Activated gamma-delta T cell treated with anti-CD3 and anti-CD28 coated beads, Interleukin-2, amount 50 U/mL, for 16 hours (primary cell): ENCODE measurements at regions not wholly inside any gene's neighbourhood (a gene's known extent, or its start where the extent isn't known, plus 50 kb on each side); places are given as distances from the start of the nearest gene placed in this dataset.
"Not testable (repeated sequence)": the region's sequence is repeated elsewhere in the genome, so short reads cannot be mapped to it uniquely, and the experiment has no call there.

Experiments used
- DNase-seq: peaks from one replicate; pipeline ENCODE4 v3.0.0-alpha.2; 2020; ENCODE audit warnings: low read depth

- not testable (repeated sequence) for DNase-seq
These were observed 71.5 kb downstream of the WSB1 start for GRCh38 chr17:27365329-27365945.

- no peak for DNase-seq
These were observed 72.5 kb downstream of the WSB1 start for GRCh38 chr17:27366437-27366836.

- no peak for DNase-seq
These were observed 73.4 kb downstream of the WSB1 start for GRCh38 chr17:27367121-27367981.

DNA sequence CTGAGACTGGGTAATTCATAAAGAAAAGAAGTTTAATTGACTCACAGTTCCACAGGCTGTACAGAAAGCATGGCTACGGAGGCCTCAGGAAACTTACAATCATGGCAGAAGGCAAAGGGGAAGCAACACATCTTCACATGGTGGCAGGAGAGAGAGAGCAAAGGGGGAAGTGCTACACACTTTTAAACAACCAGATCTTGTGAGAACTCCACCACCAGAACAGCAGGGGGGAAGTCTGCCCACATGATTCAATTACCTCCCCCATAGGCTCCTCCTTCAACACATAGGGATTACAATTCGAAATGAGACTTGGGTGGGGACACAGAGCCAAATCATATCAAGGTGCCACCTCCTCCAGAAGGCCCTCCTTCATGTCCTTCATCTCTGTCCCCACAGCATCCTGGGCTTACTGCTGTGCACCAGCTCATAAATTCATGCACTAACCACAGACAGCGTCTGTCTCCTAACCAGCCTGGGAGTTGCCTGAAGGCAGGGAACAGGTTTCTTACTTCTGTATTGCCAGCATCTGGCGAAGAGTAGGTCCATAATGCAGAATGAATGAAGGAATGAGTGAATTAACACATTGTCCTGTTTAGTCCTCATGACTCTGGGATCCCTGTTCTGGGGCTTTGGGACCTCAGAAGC, 74.4 kb downstream of the WSB1 start:
- no peak for DNase-seq

DNA sequence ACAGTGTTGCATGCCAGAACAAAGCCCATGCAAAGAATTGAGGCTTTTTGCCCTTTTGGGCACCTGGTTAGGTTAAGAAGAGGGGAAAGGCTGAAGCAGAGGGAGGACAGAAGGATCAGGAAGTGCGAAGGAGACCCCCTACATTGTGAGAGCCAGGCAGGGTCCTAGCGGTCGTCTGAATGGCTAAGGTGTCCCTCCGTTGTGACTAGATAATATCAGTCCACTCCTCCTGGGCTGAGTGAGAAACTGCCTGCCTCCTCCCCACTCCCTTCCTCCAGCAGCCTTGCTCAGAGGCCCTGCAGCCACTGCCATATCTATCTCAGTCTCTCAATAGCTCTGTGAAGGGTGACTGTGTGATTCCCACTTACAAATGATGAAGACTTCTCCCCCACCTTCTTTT, 75.1 kb downstream of the WSB1 start:
- DNase-seq = no peak

DNA sequence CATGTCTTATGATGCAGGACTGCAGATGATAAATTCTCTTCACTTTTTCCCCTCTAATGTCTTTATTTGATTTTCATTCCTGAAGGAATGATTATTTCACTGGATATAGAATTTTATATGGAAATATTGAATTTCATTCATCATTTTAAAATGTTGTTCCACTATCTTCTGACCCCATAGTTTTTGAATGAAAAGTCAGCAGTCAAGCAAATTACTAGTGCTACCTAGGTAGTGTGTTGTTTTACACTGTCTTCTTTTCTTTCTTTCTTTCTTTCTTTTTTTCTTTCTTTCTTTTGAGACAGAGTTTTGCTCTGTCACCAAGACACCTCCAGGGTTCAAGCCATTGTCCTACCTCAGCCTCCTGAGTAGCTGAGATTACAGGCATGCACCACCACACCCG, 76.9 kb downstream of the WSB1 start:
- no peak for DNase-seq

GRCh38 chr17:27373695-27374094, 79.8 kb downstream of the WSB1 start:
- DNase-seq = not testable (repeated sequence)

- DNase-seq = no peak
These were observed 79.4 kb upstream of the KSR1 start for GRCh38 chr17:27376637-27377547.

DNA sequence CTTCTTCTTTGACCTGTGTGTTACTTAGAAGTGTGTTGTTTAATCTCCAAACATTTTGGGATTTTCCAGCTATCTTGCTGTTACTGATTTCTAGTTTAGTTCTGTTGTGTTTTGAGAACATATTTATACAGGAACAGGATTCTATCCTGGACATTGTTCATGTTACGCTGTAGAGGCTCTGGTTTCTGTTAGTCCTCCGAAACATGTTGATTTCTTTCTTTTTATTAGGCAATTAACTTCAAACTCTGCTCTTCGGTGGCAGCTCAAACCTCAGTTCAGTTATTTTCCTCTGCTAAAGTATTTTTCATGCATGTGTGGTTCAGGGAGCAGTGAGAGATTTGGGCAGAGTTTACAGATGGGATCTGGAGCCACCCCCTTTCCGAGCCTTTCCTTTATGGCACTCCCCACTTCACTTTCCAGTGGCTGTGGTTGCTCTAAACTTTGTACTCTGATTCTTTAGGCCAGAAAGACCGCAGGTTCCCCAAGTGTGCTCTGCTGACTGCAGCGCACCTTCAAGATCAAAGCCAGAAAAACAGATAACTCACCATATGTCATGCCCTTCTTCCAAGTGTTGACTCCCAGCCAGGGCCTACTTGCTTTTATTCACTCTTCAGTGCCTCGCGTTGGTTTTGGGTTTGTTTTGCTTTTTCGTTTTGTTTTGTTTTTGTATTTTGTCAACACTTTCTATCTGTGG, 77.6 kb upstream of the KSR1 start:
- DNase-seq = no peak

DNA sequence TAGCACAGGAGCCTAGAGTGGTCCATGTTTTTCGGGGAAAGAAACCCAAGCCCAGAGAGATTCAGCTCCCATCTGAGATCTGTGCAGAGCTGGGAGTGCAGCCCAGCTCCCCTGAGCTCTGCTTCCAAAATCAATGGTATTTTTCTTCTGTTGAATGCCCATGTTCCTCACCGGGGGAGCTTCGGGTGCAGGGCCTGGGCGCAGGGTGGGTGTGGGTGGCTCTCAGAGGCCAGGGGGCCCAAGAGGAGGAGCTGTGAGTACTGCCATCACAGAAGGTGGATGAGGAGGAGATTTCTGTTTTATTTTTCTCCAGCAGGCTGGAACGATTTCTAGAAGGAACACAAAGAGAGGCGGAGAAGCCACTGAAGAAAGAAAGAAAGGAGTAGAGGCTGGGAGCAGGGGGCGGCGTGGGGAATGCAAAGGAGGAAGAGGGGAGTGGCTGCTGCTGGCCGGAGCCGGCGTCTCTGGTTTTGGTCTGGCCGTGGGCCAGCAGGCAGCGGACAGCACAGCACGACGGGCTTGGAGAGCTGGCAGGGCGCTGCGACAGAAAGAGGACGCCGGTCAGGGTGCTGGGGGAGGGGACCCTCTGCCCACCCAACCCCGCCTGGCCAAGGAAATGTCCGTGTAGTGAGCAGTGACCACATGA, 76.2 kb upstream of the KSR1 start:
- no peak for DNase-seq

DNA sequence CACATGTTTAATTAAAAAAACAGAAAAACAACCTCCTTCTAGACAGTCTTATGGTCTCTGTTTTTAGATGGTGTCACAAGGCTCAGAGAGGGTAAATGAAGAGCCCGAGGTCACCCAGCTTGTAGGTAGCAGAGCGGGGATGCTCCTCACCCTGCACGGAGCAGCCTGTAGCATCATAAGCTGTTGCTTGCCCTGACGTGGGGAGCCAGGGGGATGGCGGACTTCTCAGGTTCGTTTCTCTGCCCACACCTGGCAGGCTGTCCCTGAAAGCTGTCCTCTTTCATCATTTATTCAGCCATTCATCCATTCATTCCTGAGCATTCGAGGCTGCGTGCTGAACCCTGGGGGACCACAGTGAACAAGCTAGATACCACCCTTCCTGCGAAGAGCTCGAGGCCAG, 75.7 kb upstream of the KSR1 start:
- DNase-seq = no peak

DNA sequence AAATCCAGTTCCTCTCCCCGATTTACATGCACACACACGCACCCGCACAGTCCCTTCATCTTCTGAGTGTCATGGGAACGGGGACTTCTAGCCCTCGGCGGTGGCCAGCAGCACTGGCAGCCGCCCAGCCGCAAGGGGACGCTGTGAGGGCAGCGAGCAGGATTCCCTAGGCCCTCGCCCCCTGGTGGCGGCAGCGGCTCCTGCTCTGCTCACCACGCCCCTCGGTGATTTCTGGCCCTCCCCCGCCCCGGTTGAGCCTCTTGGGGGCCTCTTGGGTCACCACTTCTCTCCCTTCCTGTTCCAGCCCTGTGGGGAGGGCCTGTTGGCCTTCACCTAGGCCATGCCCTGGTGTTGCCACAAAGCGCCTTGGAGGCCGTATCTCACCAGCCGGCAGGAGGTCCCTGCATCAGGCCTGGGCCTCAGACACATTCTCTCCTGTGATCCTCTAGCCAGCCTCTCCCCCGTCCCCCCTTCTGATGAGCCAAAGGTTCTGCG, 75.2 kb upstream of the KSR1 start:
- peak; percentile 53 for DNase-seq

- no peak for DNase-seq
These were observed 74.2 kb upstream of the KSR1 start for GRCh38 chr17:27382025-27382424.

DNA sequence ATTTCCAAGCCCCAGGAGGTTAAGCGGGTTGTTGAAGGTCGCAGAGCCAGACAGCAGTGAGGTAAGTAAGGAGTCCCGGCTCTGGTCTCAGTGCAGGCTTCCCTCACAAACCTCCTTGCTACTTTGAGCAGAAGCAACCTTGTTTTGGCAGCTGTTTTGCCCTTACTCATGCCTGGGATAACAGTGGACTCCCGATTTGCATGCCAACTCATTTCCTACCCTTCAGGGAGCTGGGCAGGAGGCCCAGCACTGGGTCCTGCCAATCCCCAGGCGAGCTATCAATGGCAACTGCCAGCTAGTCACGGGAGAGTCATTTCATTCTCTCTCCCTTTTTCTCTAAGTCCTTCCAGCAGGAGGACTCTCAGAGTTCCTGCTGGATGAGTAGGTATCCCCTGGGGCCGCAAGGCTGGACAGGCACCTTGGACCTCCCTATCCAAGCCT, 72.0 kb upstream of the KSR1 start:
- DNase-seq = no peak

DNA sequence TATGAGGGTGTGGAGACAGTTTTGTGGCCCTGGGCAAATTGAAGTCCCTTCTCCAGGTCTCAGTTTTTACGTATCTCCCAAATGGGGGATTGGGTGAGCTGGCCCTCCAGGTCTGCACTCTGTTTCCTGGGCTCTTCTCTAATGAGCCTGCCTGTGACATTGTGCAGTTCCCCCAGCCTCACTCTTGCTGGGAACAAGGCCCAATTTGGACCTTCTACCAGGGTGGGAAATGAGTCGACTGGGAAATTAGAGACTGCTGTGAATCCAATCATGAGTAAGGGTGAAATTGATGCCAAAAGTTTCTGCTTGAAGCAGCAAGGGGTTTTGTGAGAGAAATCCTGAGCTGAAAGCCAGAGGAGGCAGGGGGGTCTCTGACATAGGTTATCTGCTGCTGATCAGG, 71.5 kb upstream of the KSR1 start:
- DNase-seq = no peak

DNA sequence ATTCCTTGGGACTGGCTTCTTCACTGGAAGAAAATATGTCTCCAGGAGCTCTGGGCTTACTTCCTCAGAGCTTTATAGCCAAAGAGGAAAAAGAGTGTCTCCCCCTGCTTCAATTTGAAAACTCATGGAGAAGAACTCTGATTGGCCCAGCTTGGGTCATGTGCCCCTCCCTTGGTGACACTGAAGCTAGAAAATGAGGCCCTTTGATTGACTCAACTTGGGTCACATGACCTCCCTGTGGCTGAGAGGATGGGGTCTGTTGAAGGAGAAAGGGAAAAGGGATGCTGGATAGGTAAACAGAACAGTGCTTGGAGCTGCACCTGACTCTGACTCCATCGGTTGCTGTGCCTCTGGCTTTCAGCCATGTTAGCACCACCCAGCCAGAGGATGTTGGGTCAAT, 70.6 kb upstream of the KSR1 start:
- DNase-seq = no peak

DNA sequence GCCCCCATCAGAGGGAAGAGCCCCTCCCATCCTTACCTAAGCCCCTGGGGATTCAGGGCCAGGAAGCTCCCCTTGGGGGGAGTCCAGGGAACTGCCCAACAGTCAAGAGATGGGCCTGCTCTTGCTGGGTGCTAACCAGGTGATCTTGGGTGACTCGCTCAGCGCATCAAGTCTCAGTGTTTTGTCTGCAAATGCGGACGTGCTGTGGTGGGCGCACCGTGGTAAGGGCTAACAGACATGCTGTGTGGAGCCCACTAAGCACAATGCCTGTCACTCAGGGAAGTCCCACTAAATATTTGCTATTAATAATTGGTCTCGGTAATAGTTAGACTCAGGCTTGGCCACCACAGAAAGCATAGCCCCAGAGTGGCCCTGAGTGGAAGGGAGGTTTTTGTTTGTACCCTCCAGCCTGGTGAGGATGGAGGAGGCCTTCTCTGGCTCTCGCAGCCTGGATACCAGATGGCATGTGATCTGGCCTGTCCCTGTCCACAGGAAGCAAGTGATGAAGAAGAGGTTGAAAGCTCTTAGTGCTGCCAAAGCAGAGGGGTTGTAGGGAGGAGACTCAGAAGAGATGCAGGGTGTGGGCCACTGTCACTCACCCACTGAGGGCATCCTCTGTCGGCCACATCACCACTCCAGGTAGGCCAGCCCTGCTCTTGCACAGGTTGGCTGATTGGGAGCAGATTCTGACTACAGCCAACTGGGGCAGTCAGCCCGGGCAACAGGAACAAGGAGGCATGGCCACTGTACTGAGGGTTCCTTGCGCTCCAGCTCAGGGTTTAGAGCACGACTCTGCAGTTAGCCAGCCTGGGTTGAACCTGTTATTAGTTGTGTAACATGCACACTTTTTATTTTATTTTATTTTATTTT, 69.8 kb upstream of the KSR1 start:
- no peak for DNase-seq

- no peak for DNase-seq
These were observed 66.6 kb upstream of the KSR1 start for GRCh38 chr17:27389542-27390140.

DNA sequence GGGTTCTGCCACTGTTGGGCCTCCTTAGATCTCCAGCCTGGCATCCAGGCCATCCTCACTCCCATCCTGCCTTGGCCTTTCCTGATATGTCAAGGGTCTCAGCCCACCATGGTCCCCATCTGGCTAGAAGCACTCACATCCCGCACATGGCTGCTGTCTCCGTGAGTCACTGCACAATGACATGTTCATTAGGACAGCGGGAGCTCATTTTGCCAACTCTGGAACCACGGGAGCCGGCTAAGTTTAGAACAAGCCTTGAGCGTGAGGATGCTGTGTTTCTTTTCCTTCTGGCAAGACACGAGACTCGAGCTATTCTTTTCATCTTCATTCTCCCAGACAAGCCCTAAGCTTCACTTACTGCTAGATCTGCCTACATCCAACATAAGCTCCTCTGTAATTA, 65.7 kb upstream of the KSR1 start:
- DNase-seq = no peak
